AG20443 (cell line): ENCODE measurements at regions not wholly inside any gene's neighbourhood (a gene's known extent, or its start where the extent isn't known, plus 50 kb on each side); places are given as distances from the start of the nearest gene placed in this dataset.

Experiments
- DNase-seq: peaks from one replicate; pipeline ENCODE4 v3.0.0; 2012; ENCODE audit warnings: low spot score, mixed read lengths

GRCh38 chr13:44280456-44280855 is 93.2 kb upstream of the SERP2 start:
- DNase-seq = no peak

GRCh38 chr13:44281252-44282000 is 92.2 kb upstream of the SERP2 start:
- DNase-seq = no peak

- no peak for DNase-seq
Observed at GRCh38 chr13:44283600-44283999, 90.0 kb upstream of the SERP2 start.

- no peak for DNase-seq
Observed at GRCh38 chr13:44287958-44288357, 85.7 kb upstream of the SERP2 start.

- DNase-seq = no peak
Observed at GRCh38 chr13:44292545-44292944, 81.1 kb upstream of the SERP2 start.

- DNase-seq = no peak
Observed at GRCh38 chr13:44293374-44293773, 80.2 kb upstream of the SERP2 start.

GRCh38 chr13:44293908-44294735 is 79.5 kb upstream of the SERP2 start:
- DNase-seq = no peak

- DNase-seq = no peak
Observed at GRCh38 chr13:44294876-44295275, 78.7 kb upstream of the SERP2 start.

GRCh38 chr13:44296856-44297255 is 76.8 kb upstream of the SERP2 start:
- DNase-seq = no peak

GRCh38 chr13:44298314-44298713 is 75.3 kb upstream of the SERP2 start:
- no peak for DNase-seq

GRCh38 chr13:44299152-44299943 is 74.3 kb upstream of the SERP2 start:
- DNase-seq = no peak

- DNase-seq = peak; percentile 27
Observed at GRCh38 chr13:44300895-44301638, 72.6 kb upstream of the SERP2 start.

- no peak for DNase-seq
Observed at GRCh38 chr13:44301639-44302015, 72.0 kb upstream of the SERP2 start.

GRCh38 chr13:44302233-44302632 is 71.4 kb upstream of the SERP2 start:
- DNase-seq = no peak

- DNase-seq = no peak
Observed at GRCh38 chr13:44302940-44303575, 70.6 kb upstream of the SERP2 start.

GRCh38 chr13:44303681-44304432 is 69.8 kb upstream of the SERP2 start:
- no peak for DNase-seq

GRCh38 chr13:44304433-44304725 is 69.2 kb upstream of the SERP2 start:
- DNase-seq = no peak

- no peak for DNase-seq
Observed at GRCh38 chr13:44305286-44305685, 68.3 kb upstream of the SERP2 start.

- no peak for DNase-seq
Observed at GRCh38 chr13:44305917-44306370, 67.7 kb upstream of the SERP2 start.

GRCh38 chr13:44306371-44307192 is 67.0 kb upstream of the SERP2 start:
- DNase-seq = peak; percentile 77
